Spleen (tissue), 7 donors: ENCODE measurements at regions not wholly inside any gene's neighbourhood (a gene's known extent, or its start where the extent isn't known, plus 50 kb on each side); places are given as distances from the start of the nearest gene placed in this dataset.

Experiments
- POLR2A ChIP-seq, 3 donors: fragments of 450-650 bp; IDR thresholded peaks; one replicate each; pipeline ENCODE4 v1.5.1; 2017; ENCODE audit warnings: antibody characterized with exemption in 3 of 3, mild to moderate bottlenecking in 1 of 3
- POLR2AphosphoS5 ChIP-seq, 3 donors: sonication (generic); formaldehyde crosslinking; IDR thresholded peaks; one replicate each; pipeline ENCODE4 v1.5.1; 2017; ENCODE audit warnings: antibody characterized with exemption in 3 of 3
- TF ChIP-seq, protein P1 (sequence below), 11 experiments: fragments of 200-600 bp in 7 of 11; fragments of 450-650 bp in 4 of 11; sonication (generic) in 4 of 11; IDR thresholded peaks in 8 of 11; conservative IDR thresholded peaks in 3 of 11; 1 replicate in 7 of 11; 2 replicates in 4 of 11; pipeline versions ENCODE4 v1.4.0 to v1.8.0; 2016 to 2021; ENCODE audit warnings: antibody characterized with exemption in 11 of 11, inconsistent platforms in 4 of 11, mild to moderate bottlenecking in 1 of 11
- donor health status: DM: no; HTN: no; CAD: no; lungs with moderate emphysema.
- donor health status: DM: no; HTN: no; CAD: no.
- donor health status: DM: no; HTN: no; CAD: no.

DNA sequence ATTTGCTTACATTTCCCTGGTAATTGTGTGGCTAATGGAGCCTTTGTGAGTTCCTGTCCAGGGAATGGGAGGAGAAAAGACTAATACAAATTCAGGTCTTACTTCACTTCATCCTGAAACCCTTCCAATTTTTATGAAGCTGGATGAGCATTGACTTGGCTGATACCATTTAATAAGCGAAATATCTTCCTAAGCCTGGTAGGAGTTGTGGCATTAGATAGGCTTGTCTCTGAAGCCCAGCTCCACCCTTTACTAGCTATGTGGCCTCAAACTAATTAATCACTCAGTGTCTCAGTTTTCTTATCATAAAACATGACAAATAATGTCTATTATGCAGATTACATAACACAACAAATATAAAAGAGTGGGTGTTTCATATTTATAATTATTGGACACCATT is 106.3 kb downstream of the FGF9 start:
- TF ChIP-seq, protein P1, sequence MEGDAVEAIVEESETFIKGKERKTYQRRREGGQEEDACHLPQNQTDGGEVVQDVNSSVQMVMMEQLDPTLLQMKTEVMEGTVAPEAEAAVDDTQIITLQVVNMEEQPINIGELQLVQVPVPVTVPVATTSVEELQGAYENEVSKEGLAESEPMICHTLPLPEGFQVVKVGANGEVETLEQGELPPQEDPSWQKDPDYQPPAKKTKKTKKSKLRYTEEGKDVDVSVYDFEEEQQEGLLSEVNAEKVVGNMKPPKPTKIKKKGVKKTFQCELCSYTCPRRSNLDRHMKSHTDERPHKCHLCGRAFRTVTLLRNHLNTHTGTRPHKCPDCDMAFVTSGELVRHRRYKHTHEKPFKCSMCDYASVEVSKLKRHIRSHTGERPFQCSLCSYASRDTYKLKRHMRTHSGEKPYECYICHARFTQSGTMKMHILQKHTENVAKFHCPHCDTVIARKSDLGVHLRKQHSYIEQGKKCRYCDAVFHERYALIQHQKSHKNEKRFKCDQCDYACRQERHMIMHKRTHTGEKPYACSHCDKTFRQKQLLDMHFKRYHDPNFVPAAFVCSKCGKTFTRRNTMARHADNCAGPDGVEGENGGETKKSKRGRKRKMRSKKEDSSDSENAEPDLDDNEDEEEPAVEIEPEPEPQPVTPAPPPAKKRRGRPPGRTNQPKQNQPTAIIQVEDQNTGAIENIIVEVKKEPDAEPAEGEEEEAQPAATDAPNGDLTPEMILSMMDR (IDR thresholded peaks at IDR 0.05 in 8 of 11, conservative IDR thresholded peaks at IDR 0.05 in 3 of 11): no peak
- TF ChIP-seq POLR2A (IDR thresholded peaks at IDR 0.05) (no peak), POLR2AphosphoS5 (IDR thresholded peaks at IDR 0.05) (no peak)
